ENCODE measurements at regions not wholly inside any gene's neighbourhood (a gene's known extent, or its start where the extent isn't known, plus 50 kb on each side); places are given as distances from the start of the nearest gene placed in this dataset.

GRCh38 chr10:70997236-70997635 lies 108.9 kb upstream of the PCBD1 start:
- no peak for DNase-seq

GRCh38 chr10:70998086-70998485 lies 109.7 kb upstream of the PCBD1 start:
- no peak overlapping the region for H3K27ac ChIP-seq
- H3K9ac ChIP-seq (ENCODE audit: low read depth in 2 of 2, low read length in 2 of 2) = no peak overlapping the region
- no peak for DNase-seq
- no peaks in the 10 kb centered on the region for H3K9me3 ChIP-seq
- no peaks in the 10 kb centered on the region for H3K4me1 ChIP-seq
- H3K27me3 ChIP-seq = no peaks in the 10 kb centered on the region
- no peak overlapping the region for H3K4me3 ChIP-seq
- intact Hi-C loops (cut with DNase I) = no loop called here
- no peak for TF ChIP-seq CTCF (IDR thresholded peaks at IDR 0.05)
- no peaks in the 10 kb centered on the region for H3K36me3 ChIP-seq

More at GRCh38 chr10:70997236-70997635, 108.9 kb upstream of the PCBD1 start:
- Histone ChIP-seq H3K9ac (ENCODE audit: low read depth in 2 of 2, low read length in 2 of 2) (no peak overlapping the region), H3K9me3 (no peaks in the 10 kb centered on the region), H3K27ac (no peak overlapping the region), H3K4me3 (no peak overlapping the region), H3K27me3 (no peaks in the 10 kb centered on the region), H3K4me1 (no peaks in the 10 kb centered on the region), H3K36me3 (no peaks in the 10 kb centered on the region)
- intact Hi-C loops (cut with DNase I) = no loop called here
- no peak for TF ChIP-seq CTCF (IDR thresholded peaks at IDR 0.05)

- Histone ChIP-seq H3K4me3 (no peak overlapping the region), H3K9ac (ENCODE audit: low read depth in 2 of 2, low read length in 2 of 2) (no peak overlapping the region), H3K9me3 (no peaks in the 10 kb centered on the region), H3K4me1 (no peaks in the 10 kb centered on the region), H3K27me3 (no peaks in the 10 kb centered on the region), H3K27ac (no peak overlapping the region), H3K36me3 (no peaks in the 10 kb centered on the region)
- no peak for TF ChIP-seq CTCF (IDR thresholded peaks at IDR 0.05)
- intact Hi-C loops (cut with DNase I) = no loop called here
- DNase-seq = no peak
Observed at GRCh38 chr10:71001470-71001869, 113.1 kb upstream of the PCBD1 start.

- no peak overlapping the region for H3K4me3 ChIP-seq
- no peaks in the 10 kb centered on the region for H3K27me3 ChIP-seq
- H3K9ac ChIP-seq (ENCODE audit: low read depth in 2 of 2, low read length in 2 of 2) = no peak overlapping the region
- H3K36me3 ChIP-seq = no peaks in the 10 kb centered on the region
- no peak for DNase-seq
- no peaks in the 10 kb centered on the region for H3K4me1 ChIP-seq
- no peak for TF ChIP-seq CTCF (IDR thresholded peaks at IDR 0.05)
- intact Hi-C loops (cut with DNase I) = no loop called here
- H3K27ac ChIP-seq = no peak overlapping the region
- H3K9me3 ChIP-seq = no peaks in the 10 kb centered on the region
Observed at GRCh38 chr10:71004176-71005075, 116.1 kb upstream of the PCBD1 start.

- intact Hi-C loops (cut with DNase I) = no loop called here
- Histone ChIP-seq H3K9me3 (no peaks in the 10 kb centered on the region), H3K27ac (no peak overlapping the region), H3K4me1 (no peaks in the 10 kb centered on the region), H3K4me3 (no peak overlapping the region), H3K9ac (ENCODE audit: low read depth in 2 of 2, low read length in 2 of 2) (no peak overlapping the region), H3K36me3 (no peaks in the 10 kb centered on the region), H3K27me3 (no peaks in the 10 kb centered on the region)
- no peak for DNase-seq
- TF ChIP-seq CTCF (IDR thresholded peaks at IDR 0.05) = no peak
Observed at GRCh38 chr10:71005337-71006305, 117.3 kb upstream of the PCBD1 start.

All from colonic mucosa (tissue), 4 donors.